Tibial artery (tissue), 4 donors: ENCODE measurements at regions not wholly inside any gene's neighbourhood (a gene's known extent, or its start where the extent isn't known, plus 50 kb on each side); places are given as distances from the start of the nearest gene placed in this dataset.

ENCODE experiments used
- DNase-seq, 2 donors: peaks; one replicate each; pipeline ENCODE4 v3.0.0-alpha.2; 2019
- H3K27ac ChIP-seq, 2 donors: fragments of 200-600 bp; sonication (generic) in 1 of 2; 1 replicate in 1 of 2; 2 replicates in 1 of 2; pipeline ENCODE4 v1.5.1; 2018 to 2019; ENCODE audit warnings: mild to moderate bottlenecking in 1 of 2
- H3K27me3 ChIP-seq, 2 donors: fragments of 200-600 bp; sonication (generic) in 1 of 2; one replicate each; pipeline versions ENCODE4 v1.5.1 to v1.6.0; 2016 to 2019
- H3K36me3 ChIP-seq, 3 donors: fragments of 200-600 bp; sonication (generic) in 2 of 3; one replicate each; pipeline ENCODE4 v1.5.1; 2016 to 2019; ENCODE audit warnings: mild to moderate bottlenecking in 2 of 3
- H3K4me1 ChIP-seq, 4 donors: fragments of 200-600 bp; sonication (generic) in 2 of 4; 1 replicate in 3 of 4; 2 replicates in 1 of 4; pipeline ENCODE4 v1.5.1; 2016 to 2019
- H3K4me3 ChIP-seq, 2 donors: fragments of 200-600 bp; sonication (generic) in 1 of 2; 1 replicate in 1 of 2; 2 replicates in 1 of 2; pipeline ENCODE4 v1.5.1; 2018 to 2019; ENCODE audit warnings: mild to moderate bottlenecking in 2 of 2
- H3K9me3 ChIP-seq, 3 donors: fragments of 200-600 bp; sonication (generic) in 1 of 3; one replicate each; pipeline ENCODE4 v1.5.1; 2016 to 2019
- intact Hi-C: fragments of 100-400 bp; cut with DNase I; formaldehyde crosslinking; loops from one replicate; pipeline ENCODE4 v1.15.0; 2023; ENCODE audit warnings: low total_unique reads
- TF ChIP-seq, protein P1 (sequence below), 2 experiments: fragments of 200-600 bp in 1 of 2; fragments of 450-650 bp in 1 of 2; IDR thresholded peaks; one replicate each; pipeline ENCODE4 v1.5.1; 2017 to 2019; ENCODE audit warnings: antibody characterized with exemption in 2 of 2, mild to moderate bottlenecking in 1 of 2, moderate library complexity in 1 of 2

DNA sequence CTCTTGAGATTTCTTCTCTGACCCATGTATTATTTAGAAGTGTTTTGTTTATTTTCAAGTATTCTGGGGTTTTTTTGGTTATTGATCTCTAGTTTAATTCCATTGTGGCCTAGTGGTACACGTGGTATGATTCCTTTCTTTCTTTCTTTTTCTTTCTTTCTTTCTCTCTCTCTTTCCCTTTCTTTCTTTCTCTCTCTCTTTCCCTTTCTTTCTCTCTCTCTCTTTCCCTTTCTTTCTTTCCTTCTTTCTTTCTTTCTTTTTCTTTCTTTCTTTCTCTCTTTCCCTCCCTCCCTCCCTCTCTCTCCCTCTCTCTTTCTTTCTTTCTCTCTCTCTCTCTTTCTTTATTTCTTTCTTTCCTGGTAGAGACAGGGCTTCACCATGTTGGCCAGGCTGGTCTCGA lies 85.7 kb upstream of the UBE2E1 start:
- Histone ChIP-seq H3K27me3 (no peaks in the 10 kb centered on the region), H3K36me3 (no peaks in the 10 kb centered on the region), H3K27ac (no peak overlapping the region), H3K4me1 (no peaks in the 10 kb centered on the region), H3K9me3 (no peaks in the 10 kb centered on the region), H3K4me3 (no peak overlapping the region)
- TF ChIP-seq, protein P1, sequence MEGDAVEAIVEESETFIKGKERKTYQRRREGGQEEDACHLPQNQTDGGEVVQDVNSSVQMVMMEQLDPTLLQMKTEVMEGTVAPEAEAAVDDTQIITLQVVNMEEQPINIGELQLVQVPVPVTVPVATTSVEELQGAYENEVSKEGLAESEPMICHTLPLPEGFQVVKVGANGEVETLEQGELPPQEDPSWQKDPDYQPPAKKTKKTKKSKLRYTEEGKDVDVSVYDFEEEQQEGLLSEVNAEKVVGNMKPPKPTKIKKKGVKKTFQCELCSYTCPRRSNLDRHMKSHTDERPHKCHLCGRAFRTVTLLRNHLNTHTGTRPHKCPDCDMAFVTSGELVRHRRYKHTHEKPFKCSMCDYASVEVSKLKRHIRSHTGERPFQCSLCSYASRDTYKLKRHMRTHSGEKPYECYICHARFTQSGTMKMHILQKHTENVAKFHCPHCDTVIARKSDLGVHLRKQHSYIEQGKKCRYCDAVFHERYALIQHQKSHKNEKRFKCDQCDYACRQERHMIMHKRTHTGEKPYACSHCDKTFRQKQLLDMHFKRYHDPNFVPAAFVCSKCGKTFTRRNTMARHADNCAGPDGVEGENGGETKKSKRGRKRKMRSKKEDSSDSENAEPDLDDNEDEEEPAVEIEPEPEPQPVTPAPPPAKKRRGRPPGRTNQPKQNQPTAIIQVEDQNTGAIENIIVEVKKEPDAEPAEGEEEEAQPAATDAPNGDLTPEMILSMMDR (IDR thresholded peaks at IDR 0.05), result no peak
- no peak for DNase-seq
- intact Hi-C loops, result no loop called here

DNA sequence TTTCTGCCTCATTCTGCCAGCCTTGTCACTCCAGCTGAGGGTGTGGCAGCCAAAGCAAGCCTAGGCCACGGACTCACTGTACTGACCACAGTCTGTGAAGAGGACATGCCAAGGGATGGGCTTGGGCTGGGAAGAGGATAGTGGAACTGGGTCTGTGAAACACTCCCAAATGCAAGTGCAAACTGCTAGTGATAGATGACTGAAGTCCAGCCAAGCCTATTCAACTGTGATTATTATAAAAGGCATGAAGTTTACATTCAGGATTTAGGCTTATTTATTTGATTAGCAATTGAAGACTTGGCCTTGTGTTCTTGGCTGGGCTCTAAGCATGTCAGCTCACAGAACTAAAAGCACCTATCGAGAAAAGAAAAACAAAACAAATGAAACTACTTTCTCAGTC lies 84.9 kb upstream of the UBE2E1 start:
- intact Hi-C loops, result no loop called here
- Histone ChIP-seq H3K4me3 (no peak overlapping the region), H3K4me1 (no peaks in the 10 kb centered on the region), H3K9me3 (no peaks in the 10 kb centered on the region), H3K36me3 (no peaks in the 10 kb centered on the region), H3K27ac (no peak overlapping the region), H3K27me3 (no peaks in the 10 kb centered on the region)
- TF ChIP-seq, protein P1 (IDR thresholded peaks at IDR 0.05), result no peak
- no peak for DNase-seq

DNA sequence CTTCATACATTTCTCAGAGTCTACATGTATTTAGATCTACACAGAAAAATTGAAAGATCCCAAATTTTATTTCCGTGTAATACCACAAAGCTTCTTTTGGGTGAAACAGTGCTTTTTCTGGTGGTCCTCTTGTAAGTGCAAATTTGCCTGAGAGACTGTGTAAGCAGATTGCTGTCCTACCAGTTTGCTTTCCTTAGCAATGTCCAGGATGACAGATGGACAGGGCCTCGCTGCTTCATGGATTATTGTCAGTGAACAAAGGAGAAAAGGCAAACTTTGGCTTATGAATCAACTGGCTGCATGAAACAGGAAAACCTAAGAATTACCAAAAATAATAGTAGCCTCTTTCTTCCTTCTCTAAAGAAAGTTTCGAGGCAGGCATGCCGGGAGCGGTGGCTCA lies 82.6 kb upstream of the UBE2E1 start:
- no peak for DNase-seq
- intact Hi-C loops, result no loop called here
- Histone ChIP-seq H3K36me3 (no peaks in the 10 kb centered on the region), H3K27me3 (no peaks in the 10 kb centered on the region), H3K9me3 (no peaks in the 10 kb centered on the region), H3K4me3 (no peak overlapping the region), H3K4me1 (no peaks in the 10 kb centered on the region), H3K27ac (no peak overlapping the region)
- TF ChIP-seq, protein P1 (IDR thresholded peaks at IDR 0.05), result no peak

DNA sequence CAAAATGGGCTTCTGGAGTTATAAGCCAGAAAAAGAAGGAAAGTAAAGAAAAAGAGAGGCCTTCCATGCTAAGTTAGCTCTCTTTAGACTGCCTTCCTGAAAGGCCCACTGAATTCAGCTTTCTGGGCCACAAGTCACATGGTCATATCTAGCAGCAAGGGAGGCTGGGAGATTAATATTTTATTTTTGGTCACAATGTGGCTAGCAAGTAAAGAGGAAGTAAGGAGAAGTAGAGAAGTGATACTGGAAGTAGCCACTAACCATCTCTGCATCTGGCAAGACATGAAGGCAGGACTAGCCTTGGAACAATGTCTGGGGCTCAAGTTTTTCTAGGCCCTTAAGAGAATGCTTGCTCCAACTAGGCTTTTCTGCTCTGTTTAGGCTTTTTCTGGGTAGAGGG lies 81.8 kb upstream of the UBE2E1 start:
- H3K9me3 ChIP-seq, result no peaks in the 10 kb centered on the region
- TF ChIP-seq, protein P1 (IDR thresholded peaks at IDR 0.05), result no peak
- intact Hi-C loops, result no loop called here
- H3K36me3 ChIP-seq, result no peaks in the 10 kb centered on the region
- H3K4me3 ChIP-seq, result no peak overlapping the region
- H3K27ac ChIP-seq, result no peak overlapping the region
- no peak for DNase-seq
- H3K27me3 ChIP-seq, result no peaks in the 10 kb centered on the region
- H3K4me1 ChIP-seq, result no peaks in the 10 kb centered on the region

DNA sequence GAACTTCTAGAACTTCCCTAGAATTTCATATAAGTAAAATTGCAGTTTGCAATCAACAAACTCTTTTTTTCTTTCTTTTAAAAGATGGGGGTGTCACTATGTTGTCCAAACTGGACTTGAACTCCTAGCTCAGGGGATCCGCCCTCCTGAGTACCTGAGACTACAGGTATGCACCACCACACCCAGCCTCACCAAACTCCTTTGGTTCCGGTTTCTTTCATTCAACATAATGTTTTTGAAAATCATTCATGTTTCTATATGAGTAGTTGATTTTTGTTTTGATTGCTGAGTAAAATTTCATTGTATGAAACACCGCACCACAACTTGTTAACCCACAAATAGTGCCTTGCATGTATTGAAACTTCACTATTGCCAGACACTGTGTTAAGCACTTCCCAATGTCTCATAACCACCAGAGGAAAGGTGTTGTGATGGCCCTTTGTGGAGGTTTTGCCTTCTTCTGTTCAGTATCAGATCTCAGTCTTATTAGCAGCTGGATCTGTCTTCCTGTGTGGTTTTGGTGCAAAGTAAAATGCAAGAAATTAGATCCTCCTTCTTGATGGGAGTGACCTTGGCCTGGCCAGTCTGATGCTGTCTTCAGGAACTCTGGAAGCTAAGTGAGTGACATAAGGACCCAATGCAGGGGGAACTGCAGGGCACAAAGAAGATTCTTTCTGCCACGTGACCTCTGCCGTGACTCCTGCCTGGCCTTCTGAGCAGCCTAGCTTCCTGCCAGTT lies 78.8 kb upstream of the UBE2E1 start:
- H3K36me3 ChIP-seq, result no peaks in the 10 kb centered on the region
- no peaks in the 10 kb centered on the region for H3K27me3 ChIP-seq
- no peaks in the 10 kb centered on the region for H3K4me1 ChIP-seq
- DNase-seq, result no peak
- H3K4me3 ChIP-seq, result no peak overlapping the region
- no peak overlapping the region for H3K27ac ChIP-seq
- intact Hi-C loops, result no loop called here
- TF ChIP-seq, protein P1 (IDR thresholded peaks at IDR 0.05), result no peak
- H3K9me3 ChIP-seq, result no peaks in the 10 kb centered on the region
